ENCODE measurements at regions not wholly inside any gene's neighbourhood (a gene's known extent, or its start where the extent isn't known, plus 50 kb on each side); places are given as distances from the start of the nearest gene placed in this dataset.

- TF ChIP-seq GATA2 (IDR thresholded peaks at IDR 0.05; ENCODE audit: low read depth, low read length) (no peak), GATA3 (IDR thresholded peaks at IDR 0.05; ENCODE audit: low read depth, low read length) (no peak)
These were observed 656.9 kb upstream of the MIR17HG start for GRCh38 chr13:90690458-90691080.

All from SH-SY5Y (cell line).